CD4-positive, CD25-positive, alpha-beta regulatory T cell (primary cell): ENCODE measurements at regions not wholly inside any gene's neighbourhood (a gene's known extent, or its start where the extent isn't known, plus 50 kb on each side); places are given as distances from the start of the nearest gene placed in this dataset.

Experiments
- ATAC-seq, 2 donors: fragments of 150-1000 bp; cut with Tn5 transposase; one replicate each; pipeline ENCODE4 v1.10.0; 2021; ENCODE audit warnings: low read depth in 2 of 2, moderate number of reproducible peaks in 2 of 2, moderate library complexity in 1 of 2
- DNase-seq, 3 donors: peaks; one replicate each; pipeline versions ENCODE4 v3.0.0 to v3.0.0-alpha.2; 2012 to 2022; ENCODE audit warnings: mixed read lengths in 1 of 3
- H3K27ac ChIP-seq: one replicate; pipeline ENCODE4 v1.7.0; 2013; ENCODE audit warnings: mild to moderate bottlenecking, low read length; ENCODE audit not compliant: insufficient read depth, poor library complexity, severe bottlenecking
- H3K27me3 ChIP-seq: one replicate; pipeline ENCODE4 v1.7.0; 2013; ENCODE audit warnings: low read length; ENCODE audit not compliant: control insufficient read depth, insufficient read depth
- H3K36me3 ChIP-seq: one replicate; pipeline ENCODE4 v1.7.0; 2013; ENCODE audit warnings: mild to moderate bottlenecking, low read length, moderate library complexity; ENCODE audit not compliant: control insufficient read depth, insufficient read depth
- H3K4me1 ChIP-seq: 2 replicates; pipeline ENCODE4 v1.7.0; 2013; ENCODE audit warnings: mild to moderate bottlenecking, low read length; ENCODE audit not compliant: insufficient read depth, control insufficient read depth, poor library complexity, severe bottlenecking
- H3K4me3 ChIP-seq: one replicate; pipeline ENCODE4 v1.7.0; 2013; ENCODE audit warnings: low read depth, mild to moderate bottlenecking, low read length, moderate library complexity
- H3K9me3 ChIP-seq, 2 experiments: 1 replicate in 1 of 2; 2 replicates in 1 of 2; pipeline ENCODE4 v1.7.0; 2013; ENCODE audit warnings: low read length in 2 of 2, mild to moderate bottlenecking in 1 of 2, moderate library complexity in 1 of 2; ENCODE audit not compliant: control insufficient read depth in 2 of 2
- H3K27ac Mint-ChIP-seq, 3 donors: one replicate each; pipeline ENCODE4 v1.8.0; 2020 to 2022; ENCODE audit warnings: mild to moderate bottlenecking in 3 of 3, mixed read lengths in 3 of 3, moderate library complexity in 2 of 3
- H3K27me3 Mint-ChIP-seq: one replicate; pipeline ENCODE4 v1.8.0; 2022; ENCODE audit warnings: mild to moderate bottlenecking, mixed read lengths
- H3K36me3 Mint-ChIP-seq: one replicate; pipeline ENCODE4 v1.8.0; 2020; ENCODE audit warnings: mixed read lengths
- H3K4me1 Mint-ChIP-seq, 4 donors: one replicate each; pipeline ENCODE4 v1.8.0; 2020 to 2022; ENCODE audit warnings: mixed read lengths in 4 of 4, mild to moderate bottlenecking in 1 of 4
- H3K4me3 Mint-ChIP-seq, 4 donors: one replicate each; pipeline ENCODE4 v1.8.0; 2020 to 2022; ENCODE audit warnings: mild to moderate bottlenecking in 4 of 4, mixed read lengths in 4 of 4, moderate library complexity in 3 of 4
- H3K9me3 Mint-ChIP-seq, 7 donors: one replicate each; pipeline ENCODE4 v1.8.0; 2020 to 2022; ENCODE audit warnings: mixed read lengths in 7 of 7, mild to moderate bottlenecking in 3 of 7, moderate library complexity in 2 of 7

DNA sequence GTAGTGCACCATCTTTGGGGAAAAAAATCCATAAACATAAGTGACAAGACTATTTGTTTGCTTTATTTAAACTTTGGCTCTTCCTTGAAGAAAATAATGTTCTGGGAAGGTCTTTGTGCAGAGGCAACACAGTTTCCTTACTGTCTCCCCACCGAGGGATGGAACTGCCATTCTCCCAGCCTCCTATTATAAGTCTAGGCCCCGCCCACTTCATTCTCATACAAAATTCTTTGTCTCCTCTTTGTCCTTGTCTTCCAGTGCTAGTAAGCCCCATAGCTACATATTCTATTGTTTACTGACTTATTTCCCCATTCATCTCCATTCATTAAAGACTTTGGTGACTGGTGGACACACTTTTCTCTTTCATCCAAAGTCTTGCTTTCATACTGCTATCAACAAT is 316.5 kb upstream of the ROBO2 start:
- peaks cover 4 to 30% (median 11%) of the 10 kb centered on the region in 7 donors for H3K9me3 Mint-ChIP-seq
- no peaks in the 10 kb centered on the region for H3K36me3 Mint-ChIP-seq
- no peaks in the 10 kb centered on the region for H3K4me1 Mint-ChIP-seq
- H3K27me3 Mint-ChIP-seq, result no peaks in the 10 kb centered on the region
- no peaks in the 10 kb centered on the region for H3K27me3 ChIP-seq
- no peaks in the 10 kb centered on the region for H3K36me3 ChIP-seq
- H3K27ac Mint-ChIP-seq, result no peak overlapping the region
- H3K4me1 ChIP-seq, result no peaks in the 10 kb centered on the region
- no peak overlapping the region for H3K4me3 ChIP-seq
- ATAC-seq (no peak), DNase-seq (no peak)
- H3K27ac ChIP-seq, result no peak overlapping the region
- H3K9me3 ChIP-seq, result peaks cover 0 to 14% of the 10 kb centered on the region in 2 experiments
- H3K4me3 Mint-ChIP-seq, result no peak overlapping the region

DNA sequence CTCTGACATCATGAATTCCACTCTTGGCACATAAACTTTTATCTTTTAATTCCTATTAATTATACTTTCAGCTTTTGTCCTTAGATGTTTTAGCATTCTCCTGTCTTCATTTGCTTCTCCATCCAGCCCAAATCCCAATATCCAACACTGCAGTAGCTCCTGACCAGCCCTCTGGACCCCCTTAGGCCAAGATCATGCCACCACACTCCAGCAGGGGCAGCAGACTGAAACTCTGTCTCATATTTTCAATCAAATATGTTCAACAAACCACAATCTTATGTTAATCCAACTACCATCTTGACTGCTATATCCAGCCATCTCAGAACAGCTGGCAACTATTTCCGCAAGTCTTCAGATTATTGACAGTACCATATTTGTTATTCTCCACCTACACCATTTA is 315.8 kb upstream of the ROBO2 start:
- no peaks in the 10 kb centered on the region for H3K27me3 ChIP-seq
- H3K4me1 ChIP-seq, result no peaks in the 10 kb centered on the region
- Mint-ChIP-seq H3K27ac (no peak overlapping the region), H3K4me1 (no peaks in the 10 kb centered on the region), H3K36me3 (no peaks in the 10 kb centered on the region), H3K9me3 (peaks cover 5 to 36% (median 11%) of the 10 kb centered on the region in 7 donors), H3K4me3 (no peak overlapping the region), H3K27me3 (no peaks in the 10 kb centered on the region)
- ATAC-seq (no peak), DNase-seq (no peak)
- H3K36me3 ChIP-seq, result no peaks in the 10 kb centered on the region
- H3K9me3 ChIP-seq, result peaks cover 0 to 14% of the 10 kb centered on the region in 2 experiments
- H3K4me3 ChIP-seq, result no peak overlapping the region
- no peak overlapping the region for H3K27ac ChIP-seq

DNA sequence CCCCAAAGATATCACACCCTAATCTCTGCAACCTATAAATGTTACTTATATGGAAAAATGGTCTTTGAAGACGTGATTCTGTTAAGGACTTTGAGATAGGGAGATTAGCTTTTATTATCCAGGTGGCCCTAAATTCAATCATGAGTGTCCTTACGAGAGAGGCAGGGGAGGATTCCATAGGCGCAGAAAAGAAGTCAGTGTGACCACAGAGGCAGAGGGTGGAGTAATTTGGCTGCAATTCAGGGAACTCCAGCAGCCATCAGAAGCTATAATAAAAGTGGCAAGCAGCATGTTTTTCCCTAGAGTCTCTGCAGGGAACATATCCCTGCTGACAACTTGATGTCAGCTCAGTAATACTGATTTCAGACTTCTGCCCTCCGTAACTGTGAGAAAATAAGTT is 315.2 kb upstream of the ROBO2 start:
- Histone ChIP-seq H3K27ac (no peak overlapping the region), H3K4me3 (no peak overlapping the region), H3K9me3 (peaks cover 0 to 14% of the 10 kb centered on the region in 2 experiments), H3K27me3 (no peaks in the 10 kb centered on the region), H3K4me1 (no peaks in the 10 kb centered on the region), H3K36me3 (no peaks in the 10 kb centered on the region)
- H3K27ac Mint-ChIP-seq, result no peak overlapping the region
- no peak overlapping the region for H3K4me3 Mint-ChIP-seq
- H3K36me3 Mint-ChIP-seq, result no peaks in the 10 kb centered on the region
- DNase-seq (no peak), ATAC-seq (no peak)
- no peaks in the 10 kb centered on the region for H3K4me1 Mint-ChIP-seq
- H3K27me3 Mint-ChIP-seq, result no peaks in the 10 kb centered on the region
- peaks cover 5 to 36% (median 11%) of the 10 kb centered on the region in 7 donors for H3K9me3 Mint-ChIP-seq

DNA sequence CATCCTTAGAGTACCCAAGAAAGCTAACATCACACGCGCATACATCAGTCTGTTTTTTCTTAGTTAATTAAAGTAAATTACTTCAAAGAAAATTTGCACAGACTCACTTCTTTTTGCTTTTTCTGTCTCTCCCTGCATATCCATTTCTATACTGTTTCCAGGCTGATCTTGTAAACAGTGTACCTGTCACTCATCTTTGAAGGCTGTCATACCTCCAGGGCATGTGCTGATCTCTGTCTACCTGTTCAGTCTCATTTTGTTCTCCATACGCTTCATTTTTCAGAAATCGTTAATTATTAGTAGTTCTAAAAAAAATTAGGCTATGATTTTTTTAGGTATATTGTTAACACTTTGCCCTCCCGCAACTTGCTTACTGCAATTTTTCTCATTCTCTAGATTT is 313.9 kb upstream of the ROBO2 start:
- Mint-ChIP-seq H3K27ac (no peak overlapping the region), H3K4me1 (no peaks in the 10 kb centered on the region), H3K9me3 (peaks cover 8 to 36% (median 10%) of the 10 kb centered on the region in 7 donors), H3K27me3 (no peaks in the 10 kb centered on the region), H3K36me3 (no peaks in the 10 kb centered on the region), H3K4me3 (no peak overlapping the region)
- ATAC-seq (no peak), DNase-seq (no peak)
- H3K4me3 ChIP-seq, result no peak overlapping the region
- H3K4me1 ChIP-seq, result no peaks in the 10 kb centered on the region
- H3K36me3 ChIP-seq, result no peaks in the 10 kb centered on the region
- no peak overlapping the region for H3K27ac ChIP-seq
- no peaks in the 10 kb centered on the region for H3K27me3 ChIP-seq
- peaks cover 0 to 14% of the 10 kb centered on the region in 2 experiments for H3K9me3 ChIP-seq

DNA sequence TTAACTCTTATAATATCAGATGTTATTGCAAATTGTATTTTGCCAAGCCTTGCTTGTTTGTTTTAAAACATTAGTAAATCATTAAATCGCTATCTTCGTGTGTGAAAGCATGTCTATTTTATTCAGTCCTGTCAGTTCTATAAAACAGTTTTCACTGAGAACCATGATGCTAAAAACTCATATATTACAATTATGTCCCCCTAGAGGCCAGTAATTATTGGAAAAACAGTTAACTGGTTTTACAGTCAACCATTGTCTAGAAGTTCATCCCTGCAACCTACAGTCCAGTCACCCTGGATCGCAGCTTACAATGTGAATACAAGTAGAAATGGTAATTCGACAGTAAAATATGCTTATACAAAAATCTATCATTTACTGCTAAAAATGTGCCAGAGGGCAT is 311.5 kb upstream of the ROBO2 start:
- Histone ChIP-seq H3K4me3 (no peak overlapping the region), H3K9me3 (peaks cover 2 to 18% of the 10 kb centered on the region in 2 experiments), H3K4me1 (no peaks in the 10 kb centered on the region), H3K27ac (no peak overlapping the region), H3K27me3 (no peaks in the 10 kb centered on the region), H3K36me3 (no peaks in the 10 kb centered on the region)
- Mint-ChIP-seq H3K9me3 (peaks cover 8 to 36% (median 12%) of the 10 kb centered on the region in 7 donors), H3K36me3 (no peaks in the 10 kb centered on the region), H3K27me3 (no peaks in the 10 kb centered on the region), H3K4me3 (no peak overlapping the region), H3K4me1 (no peaks in the 10 kb centered on the region), H3K27ac (no peak overlapping the region)
- no peak for ATAC-seq
- no peak for DNase-seq

DNA sequence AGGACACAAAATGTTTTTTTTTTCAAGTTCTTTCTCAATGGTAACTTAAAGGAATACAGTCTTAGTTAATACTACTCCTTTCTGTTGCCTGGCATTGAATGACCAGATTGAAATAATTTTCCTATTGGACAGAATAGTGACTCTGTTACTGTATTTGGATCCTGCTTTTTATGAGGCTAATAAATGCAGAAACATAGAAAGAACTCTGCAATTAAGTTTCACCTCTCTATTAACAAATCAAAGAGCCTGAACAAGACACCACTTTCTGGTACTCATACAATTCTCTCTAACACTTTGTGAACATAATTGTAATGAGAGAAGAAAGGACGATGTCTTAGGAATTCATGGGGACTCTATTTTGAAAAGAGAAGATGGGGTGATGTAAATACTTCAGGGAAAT is 308.4 kb upstream of the ROBO2 start:
- ATAC-seq, result no peak
- no peaks in the 10 kb centered on the region for H3K27me3 Mint-ChIP-seq

DNA sequence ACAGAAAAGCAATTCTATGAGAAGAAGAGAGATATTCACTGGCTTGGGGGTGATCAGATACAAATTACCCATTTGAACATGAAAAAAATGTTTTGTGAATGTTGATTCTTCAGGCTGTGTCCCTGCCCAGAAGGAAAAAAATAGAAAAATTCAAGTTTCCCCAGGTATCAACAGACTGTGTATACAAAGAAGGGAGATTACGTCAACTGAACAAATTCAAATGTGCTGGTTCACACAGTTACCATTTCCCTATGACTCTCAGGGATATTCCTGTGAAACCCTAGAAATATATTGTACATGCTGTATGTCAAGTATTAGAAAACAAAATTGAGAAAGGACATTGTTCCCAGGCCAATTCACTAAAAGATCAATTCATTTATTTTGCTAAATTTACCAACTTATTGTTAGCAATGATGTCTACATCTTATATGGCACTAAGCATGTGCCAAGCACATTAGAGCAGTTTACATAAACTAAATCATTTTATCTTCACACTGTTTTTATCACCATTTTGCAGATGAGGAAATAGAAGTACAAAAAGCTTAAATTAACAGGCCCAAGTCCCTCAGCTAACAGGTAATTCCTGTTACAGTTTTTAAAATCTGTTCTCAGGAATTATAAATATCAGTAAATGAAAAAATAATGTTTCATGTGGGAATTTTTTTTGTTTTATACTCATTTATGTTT is 306.7 kb upstream of the ROBO2 start:
- no peaks in the 10 kb centered on the region for H3K4me1 Mint-ChIP-seq
- Histone ChIP-seq H3K4me3 (no peak overlapping the region), H3K27me3 (no peaks in the 10 kb centered on the region), H3K27ac (no peak overlapping the region), H3K36me3 (no peaks in the 10 kb centered on the region), H3K4me1 (no peaks in the 10 kb centered on the region), H3K9me3 (peaks cover 4 to 8% of the 10 kb centered on the region in 2 experiments)
- no peak overlapping the region for H3K27ac Mint-ChIP-seq
- ATAC-seq (no peak), DNase-seq (no peak)
- no peaks in the 10 kb centered on the region for H3K27me3 Mint-ChIP-seq
- H3K9me3 Mint-ChIP-seq, result peaks cover 5 to 17% (median 8%) of the 10 kb centered on the region in 7 donors
- H3K36me3 Mint-ChIP-seq, result no peaks in the 10 kb centered on the region
- no peak overlapping the region for H3K4me3 Mint-ChIP-seq

More for the DNA sequence above, 308.4 kb upstream of the ROBO2 start:
- H3K9me3 ChIP-seq, result peaks cover 2 to 4% of the 10 kb centered on the region in 2 experiments
- DNase-seq, result no peak
- no peak overlapping the region for H3K4me3 ChIP-seq
- H3K36me3 ChIP-seq, result no peaks in the 10 kb centered on the region
- no peaks in the 10 kb centered on the region for H3K4me1 ChIP-seq
- no peak overlapping the region for H3K27ac Mint-ChIP-seq
- no peak overlapping the region for H3K27ac ChIP-seq
- H3K27me3 ChIP-seq, result no peaks in the 10 kb centered on the region
- H3K4me1 Mint-ChIP-seq, result no peaks in the 10 kb centered on the region
- H3K4me3 Mint-ChIP-seq, result no peak overlapping the region
- H3K36me3 Mint-ChIP-seq, result no peaks in the 10 kb centered on the region
- peaks cover 5 to 17% (median 7%) of the 10 kb centered on the region in 7 donors for H3K9me3 Mint-ChIP-seq

DNA sequence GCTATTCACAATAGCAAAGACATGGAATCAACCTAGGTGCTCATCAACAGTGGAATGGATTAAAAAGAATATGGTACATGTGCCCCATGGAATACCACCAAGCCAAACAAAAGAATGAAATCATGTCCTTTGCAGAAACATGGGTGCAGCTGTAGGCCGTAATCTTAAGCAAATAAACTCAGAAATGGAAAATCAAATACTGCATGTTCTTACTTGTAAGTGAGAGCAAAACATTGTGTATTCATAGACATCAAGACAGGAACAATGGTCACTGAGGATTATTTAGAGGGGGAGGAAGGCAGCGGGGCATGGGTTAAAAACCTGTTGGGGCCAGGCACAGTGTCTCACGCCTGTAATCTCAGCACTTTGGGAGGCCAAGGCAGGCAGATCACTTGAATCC is 304.7 kb upstream of the ROBO2 start:
- H3K9me3 ChIP-seq, result peaks cover 8% of the 10 kb centered on the region in 2 experiments
- no peak overlapping the region for H3K27ac ChIP-seq
- no peaks in the 10 kb centered on the region for H3K4me1 ChIP-seq
- no peak overlapping the region for H3K4me3 Mint-ChIP-seq
- H3K4me3 ChIP-seq, result no peak overlapping the region
- DNase-seq (no peak), ATAC-seq (no peak)
- no peaks in the 10 kb centered on the region for H3K36me3 ChIP-seq
- H3K9me3 Mint-ChIP-seq, result peaks cover 1 to 18% (median 11%) of the 10 kb centered on the region in 7 donors
- H3K27me3 ChIP-seq, result no peaks in the 10 kb centered on the region
- no peaks in the 10 kb centered on the region for H3K4me1 Mint-ChIP-seq
- H3K27me3 Mint-ChIP-seq, result no peaks in the 10 kb centered on the region
- no peaks in the 10 kb centered on the region for H3K36me3 Mint-ChIP-seq
- H3K27ac Mint-ChIP-seq, result no peak overlapping the region
